ENCODE measurements at regions not wholly inside any gene's neighbourhood (a gene's known extent, or its start where the extent isn't known, plus 50 kb on each side); places are given as distances from the start of the nearest gene placed in this dataset.
"Not testable (repeated sequence)": the region's sequence is repeated elsewhere in the genome, so short reads cannot be mapped to it uniquely, and the experiment has no call there.

DNA sequence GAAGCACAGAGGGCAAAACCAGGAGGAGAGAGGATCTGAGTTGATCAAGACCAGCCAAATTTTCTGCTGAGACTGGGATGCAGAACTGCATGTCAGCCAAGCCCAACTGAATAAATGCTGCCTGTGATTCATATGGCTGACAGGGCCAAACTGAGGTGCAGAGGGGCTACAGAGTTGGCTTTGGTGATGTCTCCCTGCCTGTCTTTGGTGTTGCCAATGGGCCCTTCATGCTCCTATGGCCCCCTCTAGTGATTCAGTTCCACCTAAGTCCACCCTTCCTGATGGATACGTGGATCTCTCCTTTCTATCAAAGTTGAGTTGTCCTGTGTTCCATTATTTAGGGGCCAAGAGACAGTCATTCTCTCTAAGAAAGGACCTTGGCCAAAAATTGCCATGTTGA, 163.6 kb upstream of the TLE4 start:
- Mint-ChIP-seq H3K27ac (no peak overlapping the region), H3K36me3 (ENCODE audit: low read depth) (no peaks in the 10 kb centered on the region), H3K27me3 (no peaks in the 10 kb centered on the region)

DNA sequence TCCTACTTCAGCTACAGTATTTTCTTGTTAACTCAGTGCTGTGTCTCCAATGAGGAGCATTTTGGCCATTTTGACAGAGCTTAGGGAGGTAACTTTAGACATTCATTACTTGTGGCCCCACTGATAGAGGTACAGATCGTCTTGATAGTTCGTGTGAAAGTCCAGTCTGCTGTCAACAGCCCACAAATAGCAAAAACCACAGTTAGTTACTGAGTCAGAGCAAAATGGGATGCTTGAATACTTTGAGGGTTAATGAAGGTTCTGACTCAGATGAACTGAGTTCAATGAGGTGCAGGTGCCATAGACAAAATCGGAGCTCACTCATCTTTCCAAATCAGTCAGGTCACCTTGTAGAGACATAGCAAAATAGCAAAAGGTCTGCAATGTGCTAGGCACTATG, 163.1 kb upstream of the TLE4 start:
- DNase-seq = no peak
- Mint-ChIP-seq H3K4me1 (no peaks in the 10 kb centered on the region), H3K4me3 (no peak overlapping the region), H3K9me3 (no peaks in the 10 kb centered on the region), H3K27ac (no peak overlapping the region), H3K27me3 (no peaks in the 10 kb centered on the region), H3K36me3 (ENCODE audit: low read depth) (no peaks in the 10 kb centered on the region)
- ATAC-seq = no peak

More for the DNA sequence above, 163.6 kb upstream of the TLE4 start:
- no peak for ATAC-seq
- no peaks in the 10 kb centered on the region for H3K9me3 Mint-ChIP-seq
- H3K4me3 Mint-ChIP-seq = no peak overlapping the region
- no peaks in the 10 kb centered on the region for H3K4me1 Mint-ChIP-seq
- DNase-seq = no peak

DNA sequence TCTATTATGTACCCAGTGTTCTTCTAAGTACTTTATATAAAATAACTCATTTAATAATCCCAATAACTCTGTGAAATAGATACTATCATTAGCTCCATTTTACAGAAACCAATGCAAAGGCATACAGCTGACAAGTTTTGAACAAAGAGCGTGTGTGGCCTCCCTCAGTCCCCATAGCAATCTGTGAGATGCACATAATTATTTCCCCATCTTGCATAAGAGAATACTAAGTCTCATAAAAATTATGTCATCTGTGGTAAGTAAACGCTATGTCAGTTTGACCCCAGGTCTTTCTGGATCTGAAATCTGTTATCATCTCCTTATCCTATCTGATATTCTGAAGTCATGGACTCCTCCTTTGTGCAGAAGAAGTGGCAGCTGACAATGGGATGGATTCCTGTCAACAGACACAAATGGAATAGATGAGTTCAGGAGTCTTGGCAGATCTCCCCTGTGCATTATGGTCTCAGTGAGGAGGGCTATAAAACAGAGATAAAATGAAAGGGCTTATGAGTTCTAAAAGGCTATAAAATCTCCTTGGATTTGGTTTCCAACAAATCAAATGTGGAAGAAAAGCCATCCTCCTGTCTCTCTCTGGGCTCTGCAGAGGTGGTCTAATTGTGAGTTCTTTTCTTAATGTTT, 162.5 kb upstream of the TLE4 start:
- no peak for DNase-seq
- ATAC-seq = no peak
- Mint-ChIP-seq H3K4me3 (no peak overlapping the region), H3K27me3 (no peaks in the 10 kb centered on the region), H3K27ac (no peak overlapping the region), H3K36me3 (ENCODE audit: low read depth) (no peaks in the 10 kb centered on the region), H3K4me1 (no peaks in the 10 kb centered on the region), H3K9me3 (no peaks in the 10 kb centered on the region)

GRCh38 chr9:79425840-79426239, 145.9 kb upstream of the TLE4 start:
- Mint-ChIP-seq H3K27me3 (no peaks in the 10 kb centered on the region), H3K27ac (no peak overlapping the region), H3K4me3 (no peak overlapping the region), H3K9me3 (peaks cover 20% of the 10 kb centered on the region), H3K4me1 (no peaks in the 10 kb centered on the region), H3K36me3 (ENCODE audit: low read depth) (no peaks in the 10 kb centered on the region)
- DNase-seq (no peak), ATAC-seq (no peak)

DNA sequence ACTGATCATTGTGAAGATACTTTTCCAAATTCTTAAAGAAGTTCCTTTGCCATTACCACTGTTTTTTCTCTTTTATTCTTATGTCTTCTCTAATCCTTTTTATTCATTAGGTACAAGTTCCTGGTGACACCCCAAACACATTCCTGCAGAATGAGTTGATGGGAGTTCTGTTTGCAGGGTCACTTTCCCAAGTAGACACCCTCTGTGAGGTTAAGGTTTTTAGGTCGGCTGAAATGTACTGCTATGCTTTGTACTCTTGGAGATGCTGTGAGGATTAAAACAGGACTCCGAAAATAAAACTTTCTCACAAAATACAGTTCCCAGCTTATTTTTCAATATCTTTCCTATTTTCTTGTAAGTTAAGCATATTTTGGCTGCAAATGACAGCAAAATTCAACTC, 143.3 kb upstream of the TLE4 start:
- peaks cover 15% of the 10 kb centered on the region for H3K9me3 Mint-ChIP-seq
- DNase-seq = no peak
- no peaks in the 10 kb centered on the region for H3K27me3 Mint-ChIP-seq
- H3K27ac Mint-ChIP-seq = no peak overlapping the region
- no peaks in the 10 kb centered on the region for H3K36me3 Mint-ChIP-seq (ENCODE audit: low read depth)
- ATAC-seq = no peak
- no peak overlapping the region for H3K4me3 Mint-ChIP-seq
- H3K4me1 Mint-ChIP-seq = peaks cover 3% of the 10 kb centered on the region

GRCh38 chr9:79430619-79431018, 141.1 kb upstream of the TLE4 start:
- ATAC-seq (no peak), DNase-seq (no peak)
- Mint-ChIP-seq H3K27me3 (no peaks in the 10 kb centered on the region), H3K4me3 (no peak overlapping the region), H3K9me3 (peaks cover 9% of the 10 kb centered on the region), H3K27ac (no peak overlapping the region), H3K36me3 (ENCODE audit: low read depth) (no peaks in the 10 kb centered on the region), H3K4me1 (peaks cover 3% of the 10 kb centered on the region)

DNA sequence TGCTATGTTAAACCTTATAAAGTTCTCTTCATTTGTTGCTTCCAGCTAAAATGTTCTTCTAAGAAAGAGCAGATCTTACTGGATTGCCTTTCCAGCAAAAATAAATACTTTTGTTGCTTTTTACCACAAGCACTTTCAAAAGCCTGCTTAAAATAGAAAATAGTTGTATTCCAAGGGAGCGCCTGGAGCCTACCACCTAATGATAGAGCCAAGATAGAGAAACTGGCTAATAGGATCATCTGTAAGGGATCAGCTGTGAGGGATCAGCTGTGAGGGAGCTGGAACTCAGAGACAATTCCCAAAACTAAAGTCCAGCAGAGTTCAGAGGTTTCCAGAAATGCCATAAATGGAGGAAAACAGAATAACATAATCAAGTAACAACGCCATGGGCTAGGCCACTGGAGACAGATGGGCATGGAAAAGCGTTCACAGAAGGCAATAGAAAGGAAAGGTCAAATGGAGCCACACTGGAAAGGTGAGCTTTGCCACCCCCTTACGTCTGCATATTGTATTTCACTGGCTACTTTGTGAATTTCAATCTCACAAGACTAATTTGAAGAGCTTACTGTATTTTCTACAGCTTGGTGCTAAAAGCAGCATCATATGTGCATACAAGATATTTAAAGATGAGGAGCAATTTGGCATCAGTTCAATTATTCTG, 140.6 kb upstream of the TLE4 start:
- Mint-ChIP-seq H3K27me3 (no peaks in the 10 kb centered on the region), H3K4me3 (no peak overlapping the region), H3K27ac (no peak overlapping the region), H3K9me3 (peaks cover 4% of the 10 kb centered on the region), H3K36me3 (ENCODE audit: low read depth) (no peaks in the 10 kb centered on the region), H3K4me1 (peaks cover 3% of the 10 kb centered on the region)
- ATAC-seq = no peak
- DNase-seq = no peak

DNA sequence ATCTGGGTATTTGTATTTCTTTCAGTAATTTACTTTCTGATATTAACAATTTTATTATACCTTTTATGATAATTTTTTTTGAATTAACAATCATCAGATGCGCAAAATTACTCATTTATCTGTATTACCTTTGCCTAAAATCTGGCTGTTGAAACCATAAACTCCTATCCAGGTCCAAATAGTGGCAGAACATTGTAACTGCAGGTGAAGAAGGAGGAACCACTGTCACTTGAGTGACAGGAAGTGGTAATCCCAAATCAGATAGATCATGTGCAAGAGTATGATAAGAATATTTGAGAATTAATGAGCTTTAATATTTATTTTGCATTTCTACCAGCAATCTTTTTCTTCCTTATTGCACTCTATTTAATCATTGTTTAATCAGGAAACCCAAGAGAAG, 139.3 kb upstream of the TLE4 start:
- H3K36me3 Mint-ChIP-seq (ENCODE audit: low read depth) = no peaks in the 10 kb centered on the region
- H3K9me3 Mint-ChIP-seq = no peaks in the 10 kb centered on the region
- no peaks in the 10 kb centered on the region for H3K27me3 Mint-ChIP-seq
- H3K27ac Mint-ChIP-seq = no peak overlapping the region
- DNase-seq (no peak), ATAC-seq (no peak)
- peaks cover 3% of the 10 kb centered on the region for H3K4me1 Mint-ChIP-seq
- no peak overlapping the region for H3K4me3 Mint-ChIP-seq

DNA sequence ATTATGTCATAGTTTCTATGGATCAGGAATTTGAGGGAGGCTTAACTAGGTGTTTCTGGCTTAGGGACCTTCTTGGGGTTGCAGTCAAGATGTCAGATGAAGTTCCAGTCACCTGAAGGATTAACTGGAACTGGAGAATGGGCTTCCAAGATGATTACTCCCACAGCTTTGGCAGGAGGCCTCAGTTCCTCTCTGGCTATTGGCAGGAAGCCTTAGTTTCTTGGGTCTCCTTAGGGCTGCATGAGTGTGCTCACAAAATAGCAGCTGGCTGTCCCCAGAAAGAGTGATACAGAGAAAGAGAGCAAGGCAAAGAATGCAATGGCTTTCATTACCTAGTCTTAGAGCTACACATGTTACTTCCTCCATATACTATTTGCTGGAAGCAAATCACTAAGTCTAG, 138.1 kb upstream of the TLE4 start:
- Mint-ChIP-seq H3K36me3 (ENCODE audit: low read depth) (no peaks in the 10 kb centered on the region), H3K4me1 (peaks cover 5% of the 10 kb centered on the region)
- no peak for ATAC-seq

DNA sequence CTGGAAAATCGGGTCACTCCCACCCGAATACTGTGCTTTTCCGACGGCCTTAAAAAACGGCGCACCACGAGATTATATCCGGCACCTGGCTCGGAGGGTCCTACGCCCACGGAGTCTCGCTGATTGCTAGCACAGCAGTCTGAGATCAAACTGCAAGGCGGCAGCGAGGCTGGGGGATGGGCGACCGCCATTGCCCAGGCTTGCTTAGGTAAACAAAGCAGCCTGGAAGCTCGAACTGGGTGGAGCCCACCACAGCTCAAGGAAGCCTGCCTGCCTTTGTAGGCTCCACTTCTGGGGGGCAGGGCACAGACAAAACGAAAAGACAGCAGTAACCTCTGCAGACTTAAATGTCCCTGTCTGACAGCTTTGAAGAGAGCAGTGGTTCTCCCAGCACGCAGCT, 132.5 kb upstream of the TLE4 start:
- not testable (repeated sequence) for H3K9me3 Mint-ChIP-seq; ATAC-seq; H3K27me3 Mint-ChIP-seq; H3K4me1 Mint-ChIP-seq; H3K27ac Mint-ChIP-seq; H3K36me3 Mint-ChIP-seq (ENCODE audit: low read depth)
- H3K4me3 Mint-ChIP-seq = peak overlapping the region; percentile 56
- DNase-seq = peak; percentile 5

More for the DNA sequence above, 138.1 kb upstream of the TLE4 start:
- no peak overlapping the region for H3K4me3 Mint-ChIP-seq
- no peak for DNase-seq
- H3K9me3 Mint-ChIP-seq = no peaks in the 10 kb centered on the region
- no peak overlapping the region for H3K27ac Mint-ChIP-seq
- peaks cover 2% of the 10 kb centered on the region for H3K27me3 Mint-ChIP-seq

DNA sequence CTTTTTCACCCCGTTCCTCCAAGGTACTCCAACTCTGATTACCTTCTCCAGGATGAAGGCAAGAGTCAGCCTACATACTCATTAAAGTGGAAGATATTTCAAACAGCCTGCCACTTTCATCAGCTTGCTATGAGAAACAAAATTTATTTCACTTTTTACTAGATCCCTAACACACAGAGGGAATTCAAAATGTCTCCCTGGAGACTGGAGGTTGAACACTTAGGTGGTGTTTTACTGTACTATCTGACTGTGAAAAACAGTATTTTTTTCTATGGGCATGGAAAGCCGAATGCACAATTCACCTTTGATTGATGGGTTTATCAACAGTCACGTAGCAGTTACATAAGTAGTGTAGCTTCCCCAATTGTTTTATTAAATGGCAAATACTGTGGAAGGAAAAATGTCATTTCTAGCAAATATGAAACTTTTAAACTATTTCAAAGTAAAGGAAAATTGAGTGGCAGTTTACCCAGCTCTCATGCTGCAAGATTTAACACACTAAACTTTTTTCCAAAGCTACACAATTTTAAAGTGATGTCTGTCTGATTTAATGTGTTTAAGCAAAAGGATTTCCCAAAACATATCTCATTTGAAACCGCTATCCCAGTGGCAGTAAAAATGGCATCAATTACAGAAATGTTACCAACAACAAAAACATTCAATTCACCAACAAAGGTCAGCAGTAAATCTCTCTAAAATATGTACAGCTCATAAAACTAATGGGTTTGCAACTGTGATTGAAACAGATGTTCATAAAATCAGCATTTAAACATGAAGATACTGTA, 125.0 kb upstream of the TLE4 start:
- no peaks in the 10 kb centered on the region for H3K9me3 Mint-ChIP-seq
- no peak overlapping the region for H3K4me3 Mint-ChIP-seq
- no peaks in the 10 kb centered on the region for H3K27me3 Mint-ChIP-seq
- no peaks in the 10 kb centered on the region for H3K36me3 Mint-ChIP-seq (ENCODE audit: low read depth)
- DNase-seq (no peak), ATAC-seq (no peak)
- no peak overlapping the region for H3K27ac Mint-ChIP-seq
- no peaks in the 10 kb centered on the region for H3K4me1 Mint-ChIP-seq

DNA sequence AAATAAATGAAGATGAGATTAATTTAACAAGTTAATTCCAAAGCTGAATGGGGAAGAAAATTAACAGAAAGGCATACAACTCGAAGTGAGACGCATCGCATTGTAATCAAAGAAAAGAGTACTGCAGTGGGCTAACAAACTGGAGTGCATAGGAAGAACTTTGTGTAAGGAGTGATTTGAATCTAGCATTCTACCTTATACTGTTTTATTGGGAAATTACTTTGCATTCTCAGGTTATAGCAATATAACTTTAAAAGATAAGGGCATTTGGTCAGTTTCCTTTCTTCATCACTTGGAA, 124.5 kb upstream of the TLE4 start:
- no peak for ATAC-seq
- H3K27me3 Mint-ChIP-seq = no peaks in the 10 kb centered on the region
- peaks cover 2% of the 10 kb centered on the region for H3K9me3 Mint-ChIP-seq

GRCh38 chr9:79447762-79448161, 124.0 kb upstream of the TLE4 start:
- no peak for ATAC-seq
- no peak for DNase-seq
- Mint-ChIP-seq H3K27me3 (no peaks in the 10 kb centered on the region), H3K4me3 (no peak overlapping the region), H3K4me1 (no peaks in the 10 kb centered on the region), H3K9me3 (peaks cover 5% of the 10 kb centered on the region), H3K36me3 (ENCODE audit: low read depth) (peaks cover 2% of the 10 kb centered on the region), H3K27ac (no peak overlapping the region)

More for the DNA sequence above, 124.5 kb upstream of the TLE4 start:
- no peaks in the 10 kb centered on the region for H3K4me1 Mint-ChIP-seq
- no peak overlapping the region for H3K4me3 Mint-ChIP-seq
- H3K36me3 Mint-ChIP-seq (ENCODE audit: low read depth) = peaks cover under 1% of the 10 kb centered on the region
- no peak for DNase-seq
- no peak overlapping the region for H3K27ac Mint-ChIP-seq

DNA sequence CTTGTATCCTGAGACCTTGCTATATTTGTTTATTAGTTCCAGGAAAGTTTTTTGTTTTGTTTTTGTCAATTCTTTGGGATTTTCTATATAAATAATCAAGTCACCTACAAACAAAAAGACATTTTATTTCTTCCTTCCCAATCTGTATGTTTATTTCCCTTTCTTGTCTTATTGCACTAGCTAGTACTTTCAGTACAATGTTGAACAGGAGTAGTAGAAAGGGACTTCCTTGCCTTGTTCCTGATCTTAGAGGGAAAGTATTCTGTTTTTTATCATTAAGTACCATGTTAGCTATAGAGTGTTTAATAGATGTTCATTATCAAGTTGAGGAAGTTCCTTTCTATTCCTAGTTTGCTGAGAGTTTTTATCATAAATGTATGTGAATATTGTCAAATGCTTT, 119.5 kb upstream of the TLE4 start:
- DNase-seq (no peak), ATAC-seq (no peak)
- H3K27me3 Mint-ChIP-seq = peaks cover 3% of the 10 kb centered on the region
- no peak overlapping the region for H3K27ac Mint-ChIP-seq
- peaks cover 2% of the 10 kb centered on the region for H3K36me3 Mint-ChIP-seq (ENCODE audit: low read depth)
- no peak overlapping the region for H3K4me3 Mint-ChIP-seq
- peaks cover 5% of the 10 kb centered on the region for H3K9me3 Mint-ChIP-seq
- H3K4me1 Mint-ChIP-seq = no peaks in the 10 kb centered on the region

- Mint-ChIP-seq H3K9me3 (no peaks in the 10 kb centered on the region), H3K36me3 (ENCODE audit: low read depth) (no peaks in the 10 kb centered on the region), H3K4me3 (no peak overlapping the region), H3K27me3 (no peaks in the 10 kb centered on the region), H3K4me1 (no peaks in the 10 kb centered on the region), H3K27ac (no peak overlapping the region)
- ATAC-seq (no peak), DNase-seq (no peak)
Observed at GRCh38 chr9:79461712-79462111, 110.1 kb upstream of the TLE4 start.

All from activated naive CD8-positive, alpha-beta T cell treated with anti-CD3 and anti-CD28 coated beads, Interleukin-2, amount 50 U/mL, for 24 hours (primary cell).